GM18861 (cell line): ENCODE measurements at regions not wholly inside any gene's neighbourhood (a gene's known extent, or its start where the extent isn't known, plus 50 kb on each side); places are given as distances from the start of the nearest gene placed in this dataset.

Source experiments
- ATAC-seq: cut with Tn5 transposase; IDR thresholded peaks from one replicate; pipeline ENCODE4 v1.9.1; 2021; ENCODE audit not compliant: unreplicated experiment

DNA sequence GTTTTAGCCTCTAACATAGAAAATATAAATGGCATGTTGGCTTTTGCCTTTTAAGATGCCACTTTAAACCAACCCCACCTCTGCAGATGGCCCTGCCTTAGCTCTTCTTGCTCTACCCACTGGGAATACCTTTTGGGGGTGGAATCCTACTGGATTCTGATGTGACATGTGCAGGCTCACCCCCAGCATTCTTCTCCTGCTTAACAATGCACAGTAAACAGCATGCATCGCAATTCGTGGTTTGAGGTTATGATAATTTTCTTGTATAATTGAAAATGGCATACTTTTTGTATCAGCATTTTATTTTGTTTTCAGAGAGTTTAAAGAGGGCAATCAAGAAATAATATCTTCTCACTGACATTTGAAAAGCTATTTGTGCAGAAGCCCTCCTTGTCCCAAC lies 167.9 kb downstream of the AREG start:
- ATAC-seq, result no peak

DNA sequence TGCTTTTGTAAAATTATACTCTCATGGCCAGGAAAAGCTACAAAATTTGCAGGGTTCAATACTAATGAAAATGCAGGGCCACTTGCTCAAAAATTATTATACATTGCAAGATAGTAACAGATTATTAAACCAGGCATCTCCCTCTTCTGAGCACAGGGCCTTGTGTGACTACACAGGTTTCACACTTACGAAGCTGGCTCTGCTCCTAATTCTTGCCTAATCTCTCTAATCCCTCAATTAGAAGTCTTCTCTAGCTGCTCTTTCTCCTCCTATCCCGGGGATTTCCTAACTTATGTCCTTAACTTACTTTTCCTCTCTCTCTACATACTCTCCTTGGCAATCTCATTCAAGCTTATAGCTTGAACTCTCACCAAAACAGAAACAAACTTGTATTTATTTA lies 168.3 kb downstream of the AREG start:
- no peak for ATAC-seq

DNA sequence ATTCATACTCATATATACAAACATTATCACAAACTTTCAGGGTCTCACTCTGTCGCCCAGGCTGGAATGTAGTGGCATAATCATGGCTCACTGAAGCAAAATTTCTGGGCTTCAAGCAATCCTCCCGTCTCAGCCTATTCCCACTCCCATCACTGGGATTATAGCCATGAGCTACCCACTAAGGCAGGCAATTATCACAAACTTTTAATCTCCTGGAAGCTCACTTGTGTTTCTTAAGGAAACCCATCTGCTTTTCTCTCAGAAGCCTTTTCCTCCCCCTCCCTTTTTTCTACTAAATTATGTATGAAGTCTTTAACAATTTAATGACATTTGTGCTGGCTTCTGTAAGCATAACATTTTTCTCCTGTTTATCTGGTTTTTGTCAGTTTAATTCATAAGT lies 170.5 kb downstream of the AREG start:
- ATAC-seq, result no peak

- no peak for ATAC-seq
Observed at GRCh38 chr4:74618166-74618565, 173.2 kb downstream of the AREG start.

DNA sequence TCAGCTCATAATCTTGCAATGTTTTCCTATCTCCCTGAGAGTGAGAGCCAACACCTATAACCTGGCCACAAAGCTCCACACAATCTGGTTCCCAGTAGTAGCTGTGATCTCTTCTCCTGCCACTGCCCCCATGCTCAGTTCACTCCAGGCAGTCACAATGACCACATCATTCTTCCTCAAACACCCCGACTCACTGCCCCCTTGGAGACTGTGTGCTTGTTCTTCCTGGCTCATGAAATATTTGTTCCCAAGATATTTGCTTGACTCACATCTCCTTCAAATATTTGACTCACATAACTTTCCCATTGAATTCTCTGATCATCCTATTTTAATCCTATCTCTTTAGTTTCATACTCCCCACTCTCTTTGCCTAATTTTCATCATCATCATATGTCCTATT lies 173.7 kb downstream of the AREG start:
- ATAC-seq, result no peak

GRCh38 chr4:74619931-74620702 lies 174.2 kb downstream of the BTC start:
- ATAC-seq, result no peak

GRCh38 chr4:74621616-74622015 lies 172.7 kb downstream of the BTC start:
- ATAC-seq, result no peak

GRCh38 chr4:74623041-74623440 lies 171.3 kb downstream of the BTC start:
- peak; percentile 88 for ATAC-seq

DNA sequence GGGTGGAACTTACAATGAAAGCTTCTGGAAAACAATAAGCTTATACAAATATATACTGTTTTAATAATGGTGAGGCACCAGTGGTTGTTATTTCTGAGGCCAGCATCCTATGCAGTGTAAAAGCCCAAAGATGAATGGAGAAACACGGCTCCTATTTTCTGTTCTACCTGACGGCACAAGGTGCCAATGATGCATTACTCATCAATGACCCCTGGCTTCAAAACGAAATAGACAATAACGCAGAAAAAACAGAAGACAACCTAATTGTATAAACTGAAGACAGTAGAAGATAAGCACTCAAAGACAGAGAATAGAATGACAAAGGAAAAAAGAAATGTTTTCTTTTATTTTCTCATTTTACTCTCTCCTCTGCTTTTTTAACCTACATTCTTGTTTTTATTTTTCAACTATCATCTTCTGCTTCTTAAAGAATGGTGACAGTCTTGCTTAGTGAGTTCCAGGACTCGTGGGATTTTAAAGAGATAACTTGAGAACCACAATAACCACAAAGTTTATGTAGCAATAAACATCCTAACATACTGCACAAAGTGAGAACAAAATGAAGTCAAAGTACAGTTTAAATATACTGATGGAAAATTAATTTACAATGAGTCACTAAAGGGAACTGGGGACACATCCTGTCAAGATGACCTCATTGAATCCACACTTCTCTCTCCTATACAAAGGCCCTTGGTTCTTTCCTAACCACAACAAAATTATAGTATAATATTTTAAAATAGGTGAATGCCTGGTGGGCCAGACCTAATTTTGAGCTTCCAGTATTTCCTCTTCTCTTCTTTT lies 169.8 kb downstream of the BTC start:
- ATAC-seq, result no peak

GRCh38 chr4:74625981-74626380 lies 168.3 kb downstream of the BTC start:
- ATAC-seq, result no peak

- ATAC-seq, result no peak
Observed at GRCh38 chr4:74627093-74627492, 167.2 kb downstream of the BTC start.

- ATAC-seq, result no peak
Observed at GRCh38 chr4:74627504-74627903, 166.8 kb downstream of the BTC start.

GRCh38 chr4:74628852-74629620 lies 165.3 kb downstream of the BTC start:
- ATAC-seq, result no peak

DNA sequence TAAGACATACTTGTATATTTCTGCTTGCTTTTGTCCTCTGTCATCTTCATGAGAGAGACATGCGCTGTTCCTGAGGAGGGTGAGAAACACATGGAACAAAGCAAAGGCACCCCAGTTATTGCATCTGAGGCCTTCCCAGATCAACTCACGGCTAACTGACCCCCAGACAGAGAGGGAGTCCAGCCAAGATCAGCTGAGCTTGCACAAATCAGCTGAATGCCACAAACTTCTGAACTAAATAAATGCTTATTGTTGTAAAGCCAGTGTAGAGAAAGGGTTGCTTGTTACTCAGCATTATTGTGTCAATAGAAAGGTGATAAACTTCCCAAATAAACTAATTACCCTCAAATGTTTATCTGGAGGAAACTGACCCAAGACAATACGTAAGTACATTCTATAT lies 163.8 kb downstream of the BTC start:
- no peak for ATAC-seq

DNA sequence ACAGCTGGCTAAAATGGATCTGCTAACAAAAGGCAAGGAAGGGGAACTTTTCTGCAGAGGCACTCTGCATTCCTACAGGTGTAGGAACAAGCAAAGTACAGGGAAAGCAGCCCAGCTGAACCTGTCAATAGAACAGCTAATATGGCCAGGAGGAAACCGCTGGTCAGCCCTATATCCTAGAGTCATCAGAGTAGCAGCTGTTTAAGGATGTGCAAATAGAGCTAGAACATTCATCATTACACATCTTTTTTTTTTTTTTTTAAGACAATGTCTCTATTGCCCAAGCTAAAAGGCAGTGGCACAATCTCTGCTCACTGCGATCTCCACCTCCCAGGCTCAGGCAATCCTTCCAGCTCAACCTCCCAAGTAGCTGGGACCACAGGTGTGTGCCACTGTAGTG lies 163.0 kb downstream of the BTC start:
- ATAC-seq, result no peak

GRCh38 chr4:74631988-74632387 lies 162.3 kb downstream of the BTC start:
- no peak for ATAC-seq

DNA sequence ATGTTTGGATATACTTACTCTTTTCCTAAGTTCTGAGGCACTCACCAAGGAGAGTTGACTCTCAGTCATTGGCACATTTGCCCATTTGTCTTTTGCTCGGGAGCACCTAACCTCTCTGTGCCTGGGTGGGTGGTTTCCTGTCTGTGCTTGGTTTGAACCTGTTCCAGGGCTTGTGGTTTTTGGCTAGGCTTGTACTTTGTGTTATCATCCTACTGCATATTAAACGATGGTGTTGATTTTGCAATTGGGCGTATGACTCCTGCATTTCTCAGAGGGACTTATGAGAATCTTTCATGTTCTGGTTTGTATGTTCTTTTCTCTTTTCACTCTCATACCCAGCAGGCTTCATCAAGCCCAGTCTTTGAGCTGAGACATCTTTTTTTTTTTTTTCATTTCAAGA lies 161.7 kb downstream of the BTC start:
- no peak for ATAC-seq

DNA sequence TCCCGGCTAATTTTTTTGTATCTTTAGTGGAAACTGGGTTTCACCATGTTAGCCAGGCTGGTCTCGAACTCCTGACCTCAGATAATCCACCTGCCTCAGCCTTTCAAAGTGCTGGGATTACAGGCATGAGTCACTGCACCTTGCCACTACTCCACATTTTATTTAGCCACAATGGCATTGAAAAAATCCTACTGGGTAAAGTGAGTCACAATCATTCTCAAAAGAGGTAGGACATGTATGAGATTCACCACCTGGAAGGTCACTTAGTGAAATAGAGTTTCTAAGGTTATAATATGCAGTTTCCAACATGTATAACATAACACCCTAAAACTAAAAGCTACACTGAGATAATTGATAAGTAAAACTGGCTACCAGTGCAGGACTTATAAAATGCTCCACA lies 159.2 kb downstream of the BTC start:
- ATAC-seq, result no peak

GRCh38 chr4:74635490-74636123 lies 158.7 kb downstream of the BTC start:
- no peak for ATAC-seq

DNA sequence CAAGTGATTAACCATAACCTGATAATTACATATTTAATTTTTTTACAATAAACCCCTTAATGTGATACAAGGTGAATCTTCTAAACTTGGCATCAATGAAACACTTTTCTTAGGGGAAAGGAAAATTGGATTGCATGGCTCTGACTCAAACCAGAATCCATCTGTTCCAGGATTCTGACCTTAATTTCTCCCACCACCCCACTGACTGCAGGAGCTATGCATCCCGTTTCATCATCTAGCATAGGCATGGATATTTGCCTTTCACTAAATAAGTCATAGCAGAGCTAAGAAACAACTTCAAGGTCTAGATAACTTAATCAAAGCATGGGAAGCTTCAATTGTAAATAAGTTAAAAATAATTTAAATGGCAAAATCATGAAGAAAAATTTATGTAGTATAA lies 156.3 kb downstream of the BTC start:
- ATAC-seq, result no peak

GRCh38 chr4:74638689-74639088 lies 155.6 kb downstream of the BTC start:
- no peak for ATAC-seq
